Gastroesophageal sphincter (tissue), 3 donors: ENCODE measurements at regions not wholly inside any gene's neighbourhood (a gene's known extent, or its start where the extent isn't known, plus 50 kb on each side); places are given as distances from the start of the nearest gene placed in this dataset.

ENCODE experiments used
- CTCF ChIP-seq, 4 experiments: fragments of 200-600 bp in 2 of 4; fragments of 450-650 bp in 2 of 4; sonication (generic) in 1 of 4; IDR thresholded peaks; one replicate each; pipeline ENCODE4 v1.5.1; 2017 to 2019; ENCODE audit warnings: antibody characterized with exemption in 4 of 4, mild to moderate bottlenecking in 2 of 4, moderate library complexity in 2 of 4
- EP300 ChIP-seq: sonication (generic); formaldehyde crosslinking; IDR thresholded peaks from one replicate; pipeline ENCODE4 v1.6.1; 2017; ENCODE audit warnings: antibody characterized with exemption, mild to moderate bottlenecking
- POLR2A ChIP-seq, 2 donors: fragments of 450-650 bp; IDR thresholded peaks; one replicate each; pipeline ENCODE4 v1.6.1; 2017; ENCODE audit warnings: antibody characterized with exemption in 2 of 2, mild to moderate bottlenecking in 2 of 2, moderate library complexity in 1 of 2
- POLR2AphosphoS5 ChIP-seq: sonication (generic); formaldehyde crosslinking; IDR thresholded peaks from one replicate; pipeline ENCODE4 v1.6.1; 2017; ENCODE audit warnings: antibody characterized with exemption

- TF ChIP-seq CTCF (IDR thresholded peaks at IDR 0.05) (peak in 3 of 4 experiments; percentile 77 to 83 (median 81)), POLR2AphosphoS5 (no peak), POLR2A (IDR thresholded peaks at IDR 0.05) (no peak), EP300 (no peak)
These were observed 117.9 kb upstream of the LPCAT1 start for GRCh38 chr5:1641560-1642166.
